Uterus (tissue), 3 donors: ENCODE measurements at regions not wholly inside any gene's neighbourhood (a gene's known extent, or its start where the extent isn't known, plus 50 kb on each side); places are given as distances from the start of the nearest gene placed in this dataset.

ENCODE experiments used
- DNase-seq, 2 donors: peaks; one replicate each; pipeline ENCODE4 v3.0.0-alpha.2; 2019 to 2020
- H3K27ac ChIP-seq, 2 donors: fragments of 200-600 bp; sonication (generic); 1 replicate in 1 of 2; 2 replicates in 1 of 2; pipeline ENCODE4 v1.5.1; 2016 to 2018
- H3K27me3 ChIP-seq, 2 donors: fragments of 200-600 bp; sonication (generic); one replicate each; pipeline ENCODE4 v1.5.1; 2018 to 2019; ENCODE audit warnings: control low read depth in 1 of 2
- H3K36me3 ChIP-seq, 2 donors: fragments of 200-600 bp; sonication (generic); one replicate each; pipeline ENCODE4 v1.5.1; 2019; ENCODE audit warnings: control low read depth in 1 of 2
- H3K4me1 ChIP-seq, 2 donors: fragments of 200-600 bp; sonication (generic); one replicate each; pipeline ENCODE4 v1.5.1; 2018 to 2019; ENCODE audit warnings: control low read depth in 1 of 2
- H3K4me3 ChIP-seq, 2 donors: fragments of 200-600 bp; sonication (generic); 1 replicate in 1 of 2; 2 replicates in 1 of 2; pipeline ENCODE4 v1.5.1; 2018 to 2019; ENCODE audit warnings: mild to moderate bottlenecking in 1 of 2
- H3K9me3 ChIP-seq, 2 donors: fragments of 200-600 bp; sonication (generic); one replicate each; pipeline ENCODE4 v1.5.1; 2019; ENCODE audit warnings: control low read depth in 1 of 2
- POLR2A ChIP-seq, 2 donors: fragments of 450-650 bp; IDR thresholded peaks; one replicate each; pipeline ENCODE4 v1.6.1; 2016; ENCODE audit warnings: antibody characterized with exemption in 2 of 2, mild to moderate bottlenecking in 1 of 2, moderate library complexity in 1 of 2
- intact Hi-C: fragments of 100-400 bp; cut with DNase I; formaldehyde crosslinking; loops from one replicate; pipeline ENCODE4 v1.15.1; 2023; ENCODE audit warnings: low total_unique reads
- TF ChIP-seq, protein P1 (sequence below), 4 experiments: fragments of 200-600 bp in 2 of 4; fragments of 450-650 bp in 2 of 4; sonication (generic) in 2 of 4; IDR thresholded peaks; one replicate each; pipeline ENCODE4 v1.5.1; 2016 to 2019; ENCODE audit warnings: antibody characterized with exemption in 4 of 4, mild to moderate bottlenecking in 2 of 4, moderate library complexity in 1 of 4
- donor health status: DM: yes; HTN: yes; CAD: no.

DNA sequence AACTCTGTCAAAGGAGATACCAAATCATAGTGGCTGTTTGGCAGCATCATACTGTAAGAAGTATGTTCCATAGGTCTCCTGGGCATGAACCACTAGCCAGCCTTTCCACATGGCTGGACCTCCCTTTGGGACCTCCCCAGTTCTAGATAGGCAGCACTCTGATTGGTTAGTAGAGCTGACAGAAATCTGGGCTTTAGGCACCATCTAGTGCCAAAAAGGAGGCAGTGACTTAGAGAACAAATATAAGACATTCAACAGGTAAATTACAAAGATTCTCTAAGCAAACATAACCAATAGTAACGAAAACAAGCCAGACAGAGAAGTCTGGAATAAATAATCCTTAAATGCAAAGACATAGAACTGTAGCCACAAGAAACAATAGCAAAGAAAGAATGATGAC lies 148.0 kb upstream of the PDE3A start:
- no peak for DNase-seq
- Histone ChIP-seq H3K4me3 (no peak overlapping the region), H3K27me3 (no peaks in the 10 kb centered on the region), H3K9me3 (no peaks in the 10 kb centered on the region), H3K27ac (no peak overlapping the region), H3K36me3 (no peaks in the 10 kb centered on the region), H3K4me1 (no peaks in the 10 kb centered on the region)
- TF ChIP-seq, protein P1, sequence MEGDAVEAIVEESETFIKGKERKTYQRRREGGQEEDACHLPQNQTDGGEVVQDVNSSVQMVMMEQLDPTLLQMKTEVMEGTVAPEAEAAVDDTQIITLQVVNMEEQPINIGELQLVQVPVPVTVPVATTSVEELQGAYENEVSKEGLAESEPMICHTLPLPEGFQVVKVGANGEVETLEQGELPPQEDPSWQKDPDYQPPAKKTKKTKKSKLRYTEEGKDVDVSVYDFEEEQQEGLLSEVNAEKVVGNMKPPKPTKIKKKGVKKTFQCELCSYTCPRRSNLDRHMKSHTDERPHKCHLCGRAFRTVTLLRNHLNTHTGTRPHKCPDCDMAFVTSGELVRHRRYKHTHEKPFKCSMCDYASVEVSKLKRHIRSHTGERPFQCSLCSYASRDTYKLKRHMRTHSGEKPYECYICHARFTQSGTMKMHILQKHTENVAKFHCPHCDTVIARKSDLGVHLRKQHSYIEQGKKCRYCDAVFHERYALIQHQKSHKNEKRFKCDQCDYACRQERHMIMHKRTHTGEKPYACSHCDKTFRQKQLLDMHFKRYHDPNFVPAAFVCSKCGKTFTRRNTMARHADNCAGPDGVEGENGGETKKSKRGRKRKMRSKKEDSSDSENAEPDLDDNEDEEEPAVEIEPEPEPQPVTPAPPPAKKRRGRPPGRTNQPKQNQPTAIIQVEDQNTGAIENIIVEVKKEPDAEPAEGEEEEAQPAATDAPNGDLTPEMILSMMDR (IDR thresholded peaks at IDR 0.05): no peak
- TF ChIP-seq POLR2A (IDR thresholded peaks at IDR 0.05): no peak
- intact Hi-C loops: no loop called here

DNA sequence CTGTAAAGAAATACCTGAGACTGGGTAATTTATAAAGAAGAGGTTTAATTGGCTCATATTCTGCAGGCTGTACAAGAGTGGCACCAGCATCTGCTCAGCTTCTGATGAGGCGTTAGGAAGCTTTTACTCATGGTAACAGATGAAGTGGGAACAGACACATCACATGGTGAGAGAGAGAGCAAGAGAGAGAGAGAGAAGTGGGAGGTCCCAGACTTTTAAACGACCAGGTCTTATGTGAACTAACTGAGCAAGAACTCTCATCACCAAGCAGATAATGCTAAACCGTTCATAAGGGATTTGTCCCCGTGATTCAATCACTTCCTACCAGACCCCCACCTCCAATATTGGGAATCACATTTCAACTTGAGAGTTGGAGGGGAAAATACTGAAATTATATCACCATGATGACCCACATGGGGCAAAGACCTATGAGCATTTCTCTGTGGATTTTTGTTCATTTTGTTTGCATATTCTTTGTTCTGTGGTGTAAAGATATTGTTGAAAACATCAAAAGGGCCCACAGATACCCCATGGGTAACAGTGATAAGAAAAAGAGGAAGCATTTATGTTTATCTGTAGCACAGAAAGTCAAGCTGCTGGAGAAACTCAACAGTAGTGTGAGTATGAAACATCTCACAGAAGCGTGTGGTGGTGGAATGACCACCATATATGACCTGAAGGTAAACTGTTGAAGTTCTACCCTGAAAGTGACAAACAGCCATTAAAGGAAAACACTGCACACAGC lies 135.2 kb upstream of the PDE3A start:
- Histone ChIP-seq H3K4me3 (no peak overlapping the region), H3K36me3 (no peaks in the 10 kb centered on the region), H3K27me3 (no peaks in the 10 kb centered on the region), H3K4me1 (no peaks in the 10 kb centered on the region), H3K9me3 (no peaks in the 10 kb centered on the region), H3K27ac (no peak overlapping the region)
- TF ChIP-seq, protein P1 (IDR thresholded peaks at IDR 0.05): no peak
- no peak for TF ChIP-seq POLR2A (IDR thresholded peaks at IDR 0.05)
- intact Hi-C loops: no loop called here
- no peak for DNase-seq

DNA sequence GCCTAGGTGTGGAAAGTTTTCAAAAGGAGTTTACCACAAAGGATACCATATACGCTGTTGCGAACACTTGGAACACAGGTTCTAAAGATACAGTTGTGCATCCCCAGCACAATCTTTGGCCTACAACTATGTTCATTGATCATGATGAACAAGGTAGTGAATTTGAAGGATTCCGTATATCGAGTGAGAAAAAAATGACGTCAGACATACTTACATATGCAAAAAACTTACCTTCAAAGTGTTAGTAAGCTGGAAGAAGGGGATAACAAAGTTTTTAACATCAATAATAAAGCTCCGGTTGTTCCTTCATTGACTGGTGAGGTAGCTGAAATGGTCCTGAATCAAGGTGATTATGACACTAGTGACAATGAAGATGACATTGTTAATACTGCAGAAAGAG lies 133.9 kb upstream of the PDE3A start:
- Histone ChIP-seq H3K36me3 (no peaks in the 10 kb centered on the region), H3K9me3 (no peaks in the 10 kb centered on the region), H3K27me3 (no peaks in the 10 kb centered on the region), H3K4me3 (no peak overlapping the region), H3K4me1 (no peaks in the 10 kb centered on the region), H3K27ac (no peak overlapping the region)
- DNase-seq: no peak
- intact Hi-C loops: no loop called here
- TF ChIP-seq, protein P1 (IDR thresholded peaks at IDR 0.05): no peak
- no peak for TF ChIP-seq POLR2A (IDR thresholded peaks at IDR 0.05)

DNA sequence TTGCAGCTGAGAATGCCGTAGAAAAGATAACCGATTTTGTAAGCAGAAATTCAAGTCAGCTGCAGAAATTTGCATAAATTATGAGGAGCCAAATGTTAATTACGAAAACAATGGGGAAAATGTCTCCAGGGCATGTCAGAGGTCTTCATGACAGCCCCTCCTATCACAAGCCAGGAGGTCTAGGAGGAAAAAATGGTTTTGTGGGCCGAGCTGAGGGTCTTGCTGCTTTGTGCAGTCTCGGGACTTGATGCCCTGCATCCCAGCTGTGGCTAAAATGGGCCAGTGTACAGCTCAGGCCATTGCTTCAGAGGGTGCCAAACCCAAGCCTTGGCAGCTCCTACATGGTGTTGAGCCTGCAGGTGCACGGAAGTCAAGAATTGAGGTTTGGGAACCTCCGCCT lies 131.2 kb upstream of the PDE3A start:
- H3K27ac ChIP-seq: no peak overlapping the region
- no peak for DNase-seq
- no peaks in the 10 kb centered on the region for H3K9me3 ChIP-seq
- no peaks in the 10 kb centered on the region for H3K4me1 ChIP-seq
- intact Hi-C loops: no loop called here
- H3K27me3 ChIP-seq: no peaks in the 10 kb centered on the region
- H3K4me3 ChIP-seq: no peak overlapping the region
- TF ChIP-seq POLR2A (IDR thresholded peaks at IDR 0.05): no peak
- TF ChIP-seq, protein P1 (IDR thresholded peaks at IDR 0.05): no peak
- H3K36me3 ChIP-seq: no peaks in the 10 kb centered on the region

DNA sequence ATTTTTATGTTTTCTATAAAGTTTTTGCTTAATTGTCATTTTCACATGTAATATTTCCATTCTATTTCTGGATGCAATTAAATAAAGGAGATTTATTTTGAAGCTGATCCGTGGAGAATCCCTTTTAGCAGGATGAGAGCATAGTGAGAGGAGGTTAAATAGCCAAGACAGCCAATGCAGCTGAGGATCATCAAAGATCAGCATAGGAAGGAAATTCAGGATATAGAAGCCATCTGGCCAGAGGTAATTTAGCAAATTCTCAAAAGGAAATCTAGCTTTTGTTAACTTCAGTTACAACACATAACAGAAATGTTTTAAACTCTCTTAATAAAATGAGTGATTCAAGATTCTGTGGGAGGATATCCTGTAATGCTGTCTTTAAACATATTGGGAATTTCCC lies 122.8 kb upstream of the PDE3A start:
- Histone ChIP-seq H3K27ac (no peak overlapping the region), H3K4me1 (no peaks in the 10 kb centered on the region), H3K36me3 (no peaks in the 10 kb centered on the region), H3K4me3 (no peak overlapping the region), H3K27me3 (no peaks in the 10 kb centered on the region), H3K9me3 (no peaks in the 10 kb centered on the region)
- intact Hi-C loops: no loop called here
- no peak for DNase-seq
- TF ChIP-seq, protein P1 (IDR thresholded peaks at IDR 0.05): no peak
- TF ChIP-seq POLR2A (IDR thresholded peaks at IDR 0.05): no peak
